ENCODE measurements at regions not wholly inside any gene's neighbourhood (a gene's known extent, or its start where the extent isn't known, plus 50 kb on each side); places are given as distances from the start of the nearest gene placed in this dataset.

GRCh38 chr5:25669645-25670401 lies 1025.0 kb upstream of the CDH10 start (continued):
- TF ChIP-seq TAF1 (IDR thresholded peaks at IDR 0.05; ENCODE audit: low read depth, low read length) (no peak), HDAC6 (IDR thresholded peaks at IDR 0.05; ENCODE audit: low read depth, low read length) (no peak), TCF12 (IDR thresholded peaks at IDR 0.05; ENCODE audit: low read depth, low read length) (no peak), EZH2 (IDR thresholded peaks at IDR 0.05; ENCODE audit: low read depth, low read length, severe bottlenecking) (no peak)

All from H1 (cell line).